ENCODE measurements at regions not wholly inside any gene's neighbourhood (a gene's known extent, or its start where the extent isn't known, plus 50 kb on each side); places are given as distances from the start of the nearest gene placed in this dataset.

- TF ChIP-seq SUZ12 (IDR thresholded peaks at IDR 0.05) = no peak
- no peak for TF ChIP-seq FOXA1 (IDR thresholded peaks at IDR 0.05)
- TF ChIP-seq SP1 (IDR thresholded peaks at IDR 0.05) = no peak
- no peak for TF ChIP-seq ARNT (IDR thresholded peaks at IDR 0.05)
- no peak for TF ChIP-seq FOXM1 (IDR thresholded peaks at IDR 0.05; ENCODE audit: borderline replicate concordance)
- TF ChIP-seq TARDBP (IDR thresholded peaks at IDR 0.05) = no peak
- TF ChIP-seq NFRKB (IDR thresholded peaks at IDR 0.05) = no peak
- TF ChIP-seq, protein P1, sequence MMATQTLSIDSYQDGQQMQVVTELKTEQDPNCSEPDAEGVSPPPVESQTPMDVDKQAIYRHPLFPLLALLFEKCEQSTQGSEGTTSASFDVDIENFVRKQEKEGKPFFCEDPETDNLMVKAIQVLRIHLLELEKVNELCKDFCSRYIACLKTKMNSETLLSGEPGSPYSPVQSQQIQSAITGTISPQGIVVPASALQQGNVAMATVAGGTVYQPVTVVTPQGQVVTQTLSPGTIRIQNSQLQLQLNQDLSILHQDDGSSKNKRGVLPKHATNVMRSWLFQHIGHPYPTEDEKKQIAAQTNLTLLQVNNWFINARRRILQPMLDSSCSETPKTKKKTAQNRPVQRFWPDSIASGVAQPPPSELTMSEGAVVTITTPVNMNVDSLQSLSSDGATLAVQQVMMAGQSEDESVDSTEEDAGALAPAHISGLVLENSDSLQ (IDR thresholded peaks at IDR 0.05) = no peak
- TF ChIP-seq BHLHE40 (IDR thresholded peaks at IDR 0.05; ENCODE audit: borderline replicate concordance) = no peak
- no peak for TF ChIP-seq ZNF384 (IDR thresholded peaks at IDR 0.05)
- TF ChIP-seq LEF1 (IDR thresholded peaks at IDR 0.05; ENCODE audit: borderline replicate concordance) = no peak
- TF ChIP-seq L3MBTL2 (conservative IDR thresholded peaks at IDR 0.05) = no peak
Measured at GRCh38 chr10:2938869-2939268, 128.5 kb upstream of the PFKP start.
